ENCODE measurements at regions not wholly inside any gene's neighbourhood (a gene's known extent, or its start where the extent isn't known, plus 50 kb on each side); places are given as distances from the start of the nearest gene placed in this dataset.
A peak's percentile ranks its signal among the peaks of the same experiment; 100 is the strongest.

DNA sequence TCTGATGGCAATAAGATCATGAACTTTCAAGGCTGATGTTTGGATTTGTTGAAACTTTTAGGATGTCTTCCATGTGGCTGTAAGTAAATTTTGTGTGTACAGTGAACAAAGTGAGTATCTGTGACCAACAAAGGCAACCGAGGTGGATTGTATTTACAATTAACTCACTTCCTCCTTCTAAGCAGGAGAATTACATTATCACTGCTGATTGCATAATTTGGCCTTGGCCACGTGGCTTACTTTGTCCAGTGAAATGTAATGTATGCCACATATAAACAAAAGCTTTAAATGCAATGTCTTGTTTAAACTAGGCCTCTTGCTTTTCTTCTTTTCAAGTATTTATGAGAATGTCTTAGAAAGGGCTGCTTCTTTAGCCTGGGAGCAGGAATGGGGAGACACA lies 66.3 kb upstream of the MAD2L1 start:
- no peaks in the 10 kb centered on the region for H3K9me3 ChIP-seq (ENCODE audit: low read length)
- DNase-seq (ENCODE audit: low spot score) (no peak), ATAC-seq (no peak), FAIRE-seq (no peak)
- no peak overlapping the region for H2AFZ ChIP-seq (ENCODE audit: low read length)
- CTCF ChIA-PET (ENCODE audit: low intra/inter-chr PET ratio, low total read pairs) = no interaction called here
- no peaks in the 10 kb centered on the region for H3K4me1 ChIP-seq (ENCODE audit: insufficient read depth, low read length)
- H3K36me3 ChIP-seq (replicated peaks in 1 of 2; ENCODE audit: control insufficient read depth in 1 of 2, insufficient read depth in 2 of 2, low read length in 2 of 2) = no peaks in the 10 kb centered on the region
- POLR2A ChIA-PET = no interaction called here
- no peak overlapping the region for H3K9ac ChIP-seq (ENCODE audit: insufficient read depth, low read depth, low read length)
- no peak for TF ChIP-seq ATM (IDR thresholded peaks at IDR 0.05; ENCODE audit: borderline replicate concordance)
- TF ChIP-seq, protein P1, sequence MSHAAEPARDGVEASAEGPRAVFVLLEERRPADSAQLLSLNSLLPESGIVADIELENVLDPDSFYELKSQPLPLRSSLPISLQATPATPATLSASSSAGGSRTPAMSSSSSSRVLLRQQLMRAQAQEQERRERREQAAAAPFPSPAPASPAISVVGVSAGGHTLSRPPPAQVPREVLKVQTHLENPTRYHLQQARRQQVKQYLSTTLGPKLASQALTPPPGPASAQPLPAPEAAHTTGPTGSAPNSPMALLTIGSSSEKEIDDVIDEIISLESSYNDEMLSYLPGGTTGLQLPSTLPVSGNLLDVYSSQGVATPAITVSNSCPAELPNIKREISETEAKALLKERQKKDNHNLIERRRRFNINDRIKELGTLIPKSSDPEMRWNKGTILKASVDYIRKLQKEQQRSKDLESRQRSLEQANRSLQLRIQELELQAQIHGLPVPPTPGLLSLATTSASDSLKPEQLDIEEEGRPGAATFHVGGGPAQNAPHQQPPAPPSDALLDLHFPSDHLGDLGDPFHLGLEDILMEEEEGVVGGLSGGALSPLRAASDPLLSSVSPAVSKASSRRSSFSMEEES (CRISPR knock-in tag; IDR thresholded peaks at IDR 0.05) = no peak
- TF ChIP-seq, protein P2, sequence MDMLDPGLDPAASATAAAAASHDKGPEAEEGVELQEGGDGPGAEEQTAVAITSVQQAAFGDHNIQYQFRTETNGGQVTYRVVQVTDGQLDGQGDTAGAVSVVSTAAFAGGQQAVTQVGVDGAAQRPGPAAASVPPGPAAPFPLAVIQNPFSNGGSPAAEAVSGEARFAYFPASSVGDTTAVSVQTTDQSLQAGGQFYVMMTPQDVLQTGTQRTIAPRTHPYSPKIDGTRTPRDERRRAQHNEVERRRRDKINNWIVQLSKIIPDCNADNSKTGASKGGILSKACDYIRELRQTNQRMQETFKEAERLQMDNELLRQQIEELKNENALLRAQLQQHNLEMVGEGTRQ (IDR thresholded peaks at IDR 0.05; ENCODE audit: low read depth, low read length) = peak; percentile 15; the same call in 1 of the 2 replicates
- TF ChIP-seq, protein P2 (CRISPR knock-in tag; IDR thresholded peaks at IDR 0.05; ENCODE audit: borderline replicate concordance) = no peak; the same call in 1 of the 2 replicates
- TF ChIP-seq GTF2F1 (IDR thresholded peaks at IDR 0.05; ENCODE audit: low read length) = no peak
- peak; percentile 33; the same call in 1 of the 2 replicates for TF ChIP-seq CEBPG (CRISPR knock-in tag; IDR thresholded peaks at IDR 0.05)
- peak; percentile 72; the same call in 1 of the 2 replicates for TF ChIP-seq CEBPB (IDR thresholded peaks at IDR 0.05; ENCODE audit: borderline replicate concordance, low read depth, low read length)
- TF ChIP-seq ZFP82 (CRISPR knock-in tag; IDR thresholded peaks at IDR 0.05; ENCODE audit: borderline replicate concordance) = no peak
- no TSS peak for BruUV-seq (replicated peaks)
- in situ Hi-C loops (cut with HindIII; ENCODE audit: extremely low pct_ligation_motif_present, low pct_unique_long_range_greater_than_20kb) (no loop called here), intact Hi-C loops (cut with micrococcal nuclease; ENCODE audit: unreplicated experiment) (no loop called here)
- H3K27ac ChIP-seq (ENCODE audit: extremely low read length, insufficient read depth, low read length) = no peak overlapping the region
- H3K27me3 ChIP-seq (ENCODE audit: control insufficient read depth in 1 of 2, insufficient read depth in 2 of 2, low read length in 2 of 2) = no peaks in the 10 kb centered on the region
- no peak overlapping the region for H3K4me3 ChIP-seq (replicated peaks in 1 of 3; ENCODE audit: insufficient read depth in 1 of 3, low read depth in 2 of 3, low read length in 3 of 3)
- H4K20me1 ChIP-seq (ENCODE audit: insufficient read depth, low read length) = no peaks in the 10 kb centered on the region
- H3K4me2 ChIP-seq (ENCODE audit: low read depth, low read length) = no peak overlapping the region
- 0% methylated on average over 2 of the region's 2 CpGs for WGBS (ENCODE audit: low lambda C conversion rate)
- no peaks in the 10 kb centered on the region for H3K79me2 ChIP-seq (ENCODE audit: insufficient read depth, low read length)

Measured in HepG2 (cell line).